Caco-2 (cell line): ENCODE measurements at regions not wholly inside any gene's neighbourhood (a gene's known extent, or its start where the extent isn't known, plus 50 kb on each side); places are given as distances from the start of the nearest gene placed in this dataset.

Experiments used
- BruUV-seq: library from RNA; stranded (reverse); fragments of 400-500 nt; replicated peaks from 2 replicates; lab custom pipeline; 2021; lab: Mats Ljungman, UMichigan
- CTCF ChIA-PET: fragments of 300-600 bp; sonication (Branson Sonifier 250); formaldehyde crosslinking; loops from one replicate; lab custom pipeline; 2022; ENCODE audit warnings: antibody characterized with exemption; lab: Charles Lee
- POLR2A ChIA-PET: fragments of 300-600 bp; sonication (Branson Sonifier 250); formaldehyde crosslinking; loops from one replicate; lab custom pipeline; 2022; ENCODE audit warnings: antibody characterized with exemption; lab: Charles Lee
- DNase-seq, 2 experiments: peaks; one replicate each; pipeline versions ENCODE4 v3.0.0 to v3.0.0-alpha.2; 2020 to 2022
- H3K27me3 ChIP-seq: replicated peaks from 2 replicates; pipeline ENCODE4 v1.6.0; 2011; ENCODE audit warnings: low read length; ENCODE audit not compliant: control insufficient read depth, insufficient read depth
- H3K36me3 ChIP-seq: 2 replicates; pipeline ENCODE4 v1.5.1; 2011; ENCODE audit warnings: low read length; ENCODE audit not compliant: control insufficient read depth, insufficient read depth
- H3K4me1 ChIP-seq: fragments of 250-450 bp; sonication (Bioruptor Pico); 2 replicates; pipeline ENCODE4 v1.5.1; 2020; ENCODE audit warnings: mild to moderate bottlenecking
- H3K4me3 ChIP-seq: 2 replicates; pipeline ENCODE4 v1.5.1; 2011; ENCODE audit warnings: low read depth, mild to moderate bottlenecking, control low read depth, low read length
- H3K9me3 ChIP-seq: fragments of 250-450 bp; sonication (Bioruptor Pico); 2 replicates; pipeline ENCODE4 v1.5.1; 2020; ENCODE audit warnings: mild to moderate bottlenecking, moderate library complexity
- H3K27ac Mint-ChIP-seq: one replicate; pipeline ENCODE4 v1.8.0; 2022; ENCODE audit warnings: mixed read lengths; ENCODE audit not compliant: unreplicated experiment
- H3K27me3 Mint-ChIP-seq: one replicate; pipeline ENCODE4 v1.8.0; 2022; ENCODE audit warnings: mixed read lengths; ENCODE audit not compliant: insufficient read depth, unreplicated experiment
- H3K36me3 Mint-ChIP-seq: one replicate; pipeline ENCODE4 v1.8.0; 2022; ENCODE audit warnings: mild to moderate bottlenecking, mixed read lengths; ENCODE audit not compliant: insufficient read depth, unreplicated experiment
- H3K4me1 Mint-ChIP-seq: one replicate; pipeline ENCODE4 v1.8.0; 2022; ENCODE audit warnings: low read depth, mixed read lengths; ENCODE audit not compliant: unreplicated experiment
- H3K4me3 Mint-ChIP-seq: one replicate; pipeline ENCODE4 v1.8.0; 2022; ENCODE audit warnings: mild to moderate bottlenecking, moderate library complexity, mixed read lengths; ENCODE audit not compliant: unreplicated experiment
- H3K9me3 Mint-ChIP-seq: one replicate; pipeline ENCODE4 v1.8.0; 2022; ENCODE audit warnings: mixed read lengths; ENCODE audit not compliant: unreplicated experiment
- intact Hi-C: fragments of 100-400 bp; cut with micrococcal nuclease; formaldehyde crosslinking; loops from one replicate; pipeline ENCODE4 v1.10.0; 2022; ENCODE audit not compliant: unreplicated experiment
- TF ChIP-seq, protein P1 (sequence below), 2 experiments: fragments of 200-600 bp in 1 of 2; IDR thresholded peaks; 1 replicate in 1 of 2; 2 replicates in 1 of 2; pipeline versions ENCODE4 v1.5.1 to v1.8.0; 2011 to 2022; ENCODE audit warnings: antibody characterized with exemption in 1 of 2, control low read depth in 1 of 2, inconsistent platforms in 1 of 2, low read depth in 1 of 2, low read length in 1 of 2, mild to moderate bottlenecking in 1 of 2, moderate library complexity in 1 of 2; ENCODE audit not compliant: insufficient read depth in 1 of 2, severe bottlenecking in 1 of 2, unreplicated experiment in 1 of 2

DNA sequence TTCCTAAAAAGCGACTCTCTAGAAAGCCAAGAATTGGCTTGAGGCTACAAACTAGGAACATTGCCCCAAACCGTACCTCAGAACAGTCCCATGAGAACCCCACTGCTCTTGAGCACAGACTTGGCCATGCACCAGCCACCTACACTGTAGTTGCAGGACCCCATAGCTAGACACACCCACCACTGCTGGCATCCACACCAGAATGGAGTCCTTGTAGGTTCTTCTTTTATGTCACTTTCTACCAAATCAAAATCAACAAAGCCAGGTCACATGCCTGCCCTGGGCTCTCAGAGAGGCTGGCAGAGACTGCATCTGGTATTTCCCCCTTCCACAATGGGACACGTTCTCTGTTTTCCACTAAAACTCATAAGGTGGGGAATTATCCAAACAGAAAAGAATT, 290.5 kb downstream of the SHOX2 start:
- intact Hi-C loops = no loop called here

DNA sequence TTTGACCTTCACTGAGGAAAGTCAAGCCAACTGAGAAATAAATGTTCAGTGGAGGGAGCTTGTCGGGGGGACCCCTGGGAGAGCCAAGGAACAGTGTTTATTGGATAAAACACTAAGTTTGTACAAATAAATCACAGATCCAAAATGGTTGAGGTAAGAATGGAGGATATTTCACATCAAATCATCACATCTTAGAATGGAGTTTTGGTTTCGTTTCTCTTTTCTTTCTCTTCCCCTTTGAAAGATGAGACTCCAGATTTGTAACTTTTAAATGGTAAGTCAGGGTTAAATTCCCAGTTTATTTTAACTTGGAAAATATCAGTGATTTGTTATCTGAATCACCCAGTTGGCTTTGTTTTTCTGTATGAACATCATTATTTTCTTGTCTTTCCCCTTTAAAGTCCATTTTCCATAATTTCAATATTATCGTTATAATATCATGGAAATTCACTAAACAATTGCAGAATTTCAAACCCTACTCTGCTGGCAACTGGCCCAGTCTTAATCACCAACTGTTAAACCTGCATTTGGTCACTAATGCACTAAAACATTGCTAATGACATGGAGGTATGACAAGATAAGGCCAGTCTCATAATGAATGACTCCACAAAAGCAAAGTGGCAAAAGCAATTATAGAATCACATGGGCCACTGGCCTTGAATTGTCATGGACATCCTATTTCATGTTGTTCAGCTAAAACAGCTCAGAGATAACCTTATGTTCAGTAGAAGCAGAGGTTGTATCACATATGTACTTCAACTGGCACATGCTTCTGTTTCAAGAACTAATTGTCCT, 295.1 kb downstream of the SHOX2 start:
- no peak overlapping the region for H3K4me3 Mint-ChIP-seq
- Histone ChIP-seq H3K27me3 (no peaks in the 10 kb centered on the region), H3K4me3 (no peak overlapping the region), H3K9me3 (no peaks in the 10 kb centered on the region), H3K4me1 (no peaks in the 10 kb centered on the region), H3K36me3 (no peaks in the 10 kb centered on the region)
- no TSS peak for BruUV-seq
- TF ChIP-seq, protein P1, sequence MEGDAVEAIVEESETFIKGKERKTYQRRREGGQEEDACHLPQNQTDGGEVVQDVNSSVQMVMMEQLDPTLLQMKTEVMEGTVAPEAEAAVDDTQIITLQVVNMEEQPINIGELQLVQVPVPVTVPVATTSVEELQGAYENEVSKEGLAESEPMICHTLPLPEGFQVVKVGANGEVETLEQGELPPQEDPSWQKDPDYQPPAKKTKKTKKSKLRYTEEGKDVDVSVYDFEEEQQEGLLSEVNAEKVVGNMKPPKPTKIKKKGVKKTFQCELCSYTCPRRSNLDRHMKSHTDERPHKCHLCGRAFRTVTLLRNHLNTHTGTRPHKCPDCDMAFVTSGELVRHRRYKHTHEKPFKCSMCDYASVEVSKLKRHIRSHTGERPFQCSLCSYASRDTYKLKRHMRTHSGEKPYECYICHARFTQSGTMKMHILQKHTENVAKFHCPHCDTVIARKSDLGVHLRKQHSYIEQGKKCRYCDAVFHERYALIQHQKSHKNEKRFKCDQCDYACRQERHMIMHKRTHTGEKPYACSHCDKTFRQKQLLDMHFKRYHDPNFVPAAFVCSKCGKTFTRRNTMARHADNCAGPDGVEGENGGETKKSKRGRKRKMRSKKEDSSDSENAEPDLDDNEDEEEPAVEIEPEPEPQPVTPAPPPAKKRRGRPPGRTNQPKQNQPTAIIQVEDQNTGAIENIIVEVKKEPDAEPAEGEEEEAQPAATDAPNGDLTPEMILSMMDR (IDR thresholded peaks at IDR 0.05; ENCODE audit: insufficient read depth in 1 of 2, low read depth in 1 of 2, low read length in 1 of 2, severe bottlenecking in 1 of 2, unreplicated experiment in 1 of 2) = no peak
- H3K27ac Mint-ChIP-seq = no peak overlapping the region
- ChIA-PET CTCF (no interaction called here), POLR2A (no interaction called here)
- peaks cover 5% of the 10 kb centered on the region for H3K27me3 Mint-ChIP-seq
- H3K36me3 Mint-ChIP-seq = no peaks in the 10 kb centered on the region
- H3K4me1 Mint-ChIP-seq = no peaks in the 10 kb centered on the region
- intact Hi-C loops = no loop called here
- DNase-seq = no peak
- no peaks in the 10 kb centered on the region for H3K9me3 Mint-ChIP-seq

More for the DNA sequence above, 290.5 kb downstream of the SHOX2 start:
- Histone ChIP-seq H3K4me1 (no peaks in the 10 kb centered on the region), H3K36me3 (no peaks in the 10 kb centered on the region), H3K27me3 (no peaks in the 10 kb centered on the region), H3K4me3 (no peak overlapping the region), H3K9me3 (no peaks in the 10 kb centered on the region)
- H3K27ac Mint-ChIP-seq = no peak overlapping the region
- TF ChIP-seq, protein P1 (IDR thresholded peaks at IDR 0.05; ENCODE audit: insufficient read depth in 1 of 2, low read depth in 1 of 2, low read length in 1 of 2, severe bottlenecking in 1 of 2, unreplicated experiment in 1 of 2) = no peak
- ChIA-PET CTCF (no interaction called here), POLR2A (no interaction called here)
- no peaks in the 10 kb centered on the region for H3K9me3 Mint-ChIP-seq
- H3K4me3 Mint-ChIP-seq = no peak overlapping the region
- BruUV-seq = no TSS peak
- no peak for DNase-seq
- H3K27me3 Mint-ChIP-seq = peaks cover 12% of the 10 kb centered on the region
- no peaks in the 10 kb centered on the region for H3K36me3 Mint-ChIP-seq
- no peaks in the 10 kb centered on the region for H3K4me1 Mint-ChIP-seq

DNA sequence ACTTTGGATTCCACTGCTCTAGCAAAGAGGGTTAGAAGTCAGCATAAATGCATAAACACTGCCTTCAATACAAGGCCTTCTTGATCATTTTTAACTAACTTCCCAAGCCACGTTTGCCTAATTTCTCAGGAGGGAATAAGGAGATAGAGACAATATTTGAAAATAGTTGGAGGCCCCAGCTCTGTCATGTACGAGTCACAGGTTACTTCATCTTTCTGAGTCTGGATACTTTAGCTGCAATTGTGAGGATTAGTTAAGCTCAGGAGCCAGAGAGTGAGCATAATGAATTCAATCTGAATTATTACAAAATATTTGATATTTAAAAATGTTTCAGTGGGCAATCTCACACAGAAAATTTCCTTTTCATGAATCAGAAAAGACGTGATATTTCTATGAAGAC, 298.9 kb downstream of the SHOX2 start:
- Histone ChIP-seq H3K27me3 (no peaks in the 10 kb centered on the region), H3K4me3 (no peak overlapping the region), H3K9me3 (no peaks in the 10 kb centered on the region), H3K4me1 (peaks cover 6% of the 10 kb centered on the region; the same call in 1 of the 2 replicates), H3K36me3 (no peaks in the 10 kb centered on the region)
- intact Hi-C loops = no loop called here
- Mint-ChIP-seq H3K9me3 (no peaks in the 10 kb centered on the region), H3K27ac (no peak overlapping the region), H3K4me1 (no peaks in the 10 kb centered on the region), H3K4me3 (no peak overlapping the region), H3K27me3 (peaks cover 2% of the 10 kb centered on the region), H3K36me3 (no peaks in the 10 kb centered on the region)
- DNase-seq = no peak
- TF ChIP-seq, protein P1 (IDR thresholded peaks at IDR 0.05; ENCODE audit: insufficient read depth in 1 of 2, low read depth in 1 of 2, low read length in 1 of 2, severe bottlenecking in 1 of 2, unreplicated experiment in 1 of 2) = no peak
- ChIA-PET POLR2A (no interaction called here), CTCF (no interaction called here)
- no TSS peak for BruUV-seq
